ENCODE measurements at regions not wholly inside any gene's neighbourhood (a gene's known extent, or its start where the extent isn't known, plus 50 kb on each side); places are given as distances from the start of the nearest gene placed in this dataset.
"Not testable (repeated sequence)": the region's sequence is repeated elsewhere in the genome, so short reads cannot be mapped to it uniquely, and the experiment has no call there.

DNA sequence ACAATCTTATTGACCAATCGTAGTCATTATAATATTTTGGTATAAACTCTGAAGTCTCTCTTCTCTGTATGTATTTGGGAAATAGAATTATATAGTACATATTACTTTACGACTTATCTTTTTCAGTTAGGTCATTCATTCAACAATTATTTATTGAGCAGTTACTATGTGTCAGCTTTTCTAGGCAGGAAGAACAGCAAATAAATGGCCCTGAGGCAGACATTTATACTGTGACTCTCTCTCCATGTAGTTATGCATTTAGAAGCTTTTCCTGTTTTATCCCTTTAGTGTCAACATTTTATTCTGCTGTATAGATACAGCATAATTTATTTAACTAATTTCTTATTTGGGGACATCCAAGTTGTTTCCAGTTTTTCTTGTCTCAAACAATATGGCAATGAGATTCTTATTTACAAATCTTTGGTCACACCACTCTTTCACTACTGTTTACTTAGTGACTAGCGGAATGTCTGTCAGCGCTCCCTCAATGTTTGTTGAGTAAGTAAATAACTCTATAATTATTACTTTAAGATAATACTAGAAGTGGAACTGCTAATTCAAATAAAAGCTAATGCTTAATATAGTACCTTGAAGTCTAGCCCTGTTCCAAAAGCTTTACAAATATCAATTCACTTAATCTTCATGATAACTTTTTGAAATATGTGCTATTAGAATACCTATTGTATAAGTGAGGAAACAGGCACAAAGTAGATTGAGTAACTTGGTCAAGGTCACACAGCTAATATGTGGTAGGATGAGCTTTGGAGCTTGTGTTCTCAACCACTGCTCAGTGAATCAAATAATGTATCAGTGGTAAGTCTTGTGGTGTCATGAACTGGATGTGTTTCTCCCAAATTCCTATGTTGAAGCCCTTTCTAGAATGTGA is 465.6 kb downstream of the SIPA1L2 start:
- H3K4me3 ChIP-seq (ENCODE audit: low read length): no peak overlapping the region
- Mint-ChIP-seq H3K27me3 (no peaks in the 10 kb centered on the region), H3K4me1 (ENCODE audit: low read depth) (no peaks in the 10 kb centered on the region), H3K4me3 (no peak overlapping the region), H3K27ac (no peak overlapping the region), H3K9me3 (no peaks in the 10 kb centered on the region), H3K36me3 (ENCODE audit: low read depth) (no peaks in the 10 kb centered on the region)
- H3K27ac ChIP-seq (ENCODE audit: low read depth in 1 of 2, low read length in 2 of 2): no peak overlapping the region
- no peaks in the 10 kb centered on the region for H3K9me3 ChIP-seq (ENCODE audit: control insufficient read depth in 1 of 2, insufficient read depth in 1 of 2, low read length in 2 of 2)
- no peak for ATAC-seq (ENCODE audit: poor library complexity)
- no peaks in the 10 kb centered on the region for H3K36me3 ChIP-seq (ENCODE audit: insufficient read depth, low read length)
- TF ChIP-seq, protein P1, sequence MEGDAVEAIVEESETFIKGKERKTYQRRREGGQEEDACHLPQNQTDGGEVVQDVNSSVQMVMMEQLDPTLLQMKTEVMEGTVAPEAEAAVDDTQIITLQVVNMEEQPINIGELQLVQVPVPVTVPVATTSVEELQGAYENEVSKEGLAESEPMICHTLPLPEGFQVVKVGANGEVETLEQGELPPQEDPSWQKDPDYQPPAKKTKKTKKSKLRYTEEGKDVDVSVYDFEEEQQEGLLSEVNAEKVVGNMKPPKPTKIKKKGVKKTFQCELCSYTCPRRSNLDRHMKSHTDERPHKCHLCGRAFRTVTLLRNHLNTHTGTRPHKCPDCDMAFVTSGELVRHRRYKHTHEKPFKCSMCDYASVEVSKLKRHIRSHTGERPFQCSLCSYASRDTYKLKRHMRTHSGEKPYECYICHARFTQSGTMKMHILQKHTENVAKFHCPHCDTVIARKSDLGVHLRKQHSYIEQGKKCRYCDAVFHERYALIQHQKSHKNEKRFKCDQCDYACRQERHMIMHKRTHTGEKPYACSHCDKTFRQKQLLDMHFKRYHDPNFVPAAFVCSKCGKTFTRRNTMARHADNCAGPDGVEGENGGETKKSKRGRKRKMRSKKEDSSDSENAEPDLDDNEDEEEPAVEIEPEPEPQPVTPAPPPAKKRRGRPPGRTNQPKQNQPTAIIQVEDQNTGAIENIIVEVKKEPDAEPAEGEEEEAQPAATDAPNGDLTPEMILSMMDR (IDR thresholded peaks at IDR 0.05): no peak
- ChIA-PET POLR2A (no interaction called here), CTCF (no interaction called here)
- H3K4me1 ChIP-seq (ENCODE audit: insufficient read depth, low read length): no peaks in the 10 kb centered on the region
- intact Hi-C loops (cut with DNase I, micrococcal nuclease): no loop called here
- no peak for DNase-seq
- H3K27me3 ChIP-seq (ENCODE audit: control insufficient read depth in 1 of 2, insufficient read depth in 2 of 2, low read length in 2 of 2): no peaks in the 10 kb centered on the region

- TF ChIP-seq, protein P1 (IDR thresholded peaks at IDR 0.05): no peak
- Mint-ChIP-seq H3K9me3 (no peaks in the 10 kb centered on the region), H3K36me3 (ENCODE audit: low read depth) (no peaks in the 10 kb centered on the region), H3K4me1 (ENCODE audit: low read depth) (no peaks in the 10 kb centered on the region), H3K4me3 (no peak overlapping the region), H3K27ac (no peak overlapping the region), H3K27me3 (no peaks in the 10 kb centered on the region)
- intact Hi-C loops (cut with DNase I, micrococcal nuclease): no loop called here
- Histone ChIP-seq H3K27ac (ENCODE audit: low read depth in 1 of 2, low read length in 2 of 2) (no peak overlapping the region), H3K36me3 (ENCODE audit: insufficient read depth, low read length) (no peaks in the 10 kb centered on the region), H3K9me3 (ENCODE audit: control insufficient read depth in 1 of 2, insufficient read depth in 1 of 2, low read length in 2 of 2) (no peaks in the 10 kb centered on the region), H3K27me3 (ENCODE audit: control insufficient read depth in 1 of 2, insufficient read depth in 2 of 2, low read length in 2 of 2) (no peaks in the 10 kb centered on the region), H3K4me3 (ENCODE audit: low read length) (no peak overlapping the region), H3K4me1 (ENCODE audit: insufficient read depth, low read length) (no peaks in the 10 kb centered on the region)
- ATAC-seq (ENCODE audit: poor library complexity) (no peak), DNase-seq (no peak)
- ChIA-PET CTCF (no interaction called here), POLR2A (no interaction called here)
Measured at GRCh38 chr1:232163533-232163932, 466.4 kb downstream of the SIPA1L2 start.

DNA sequence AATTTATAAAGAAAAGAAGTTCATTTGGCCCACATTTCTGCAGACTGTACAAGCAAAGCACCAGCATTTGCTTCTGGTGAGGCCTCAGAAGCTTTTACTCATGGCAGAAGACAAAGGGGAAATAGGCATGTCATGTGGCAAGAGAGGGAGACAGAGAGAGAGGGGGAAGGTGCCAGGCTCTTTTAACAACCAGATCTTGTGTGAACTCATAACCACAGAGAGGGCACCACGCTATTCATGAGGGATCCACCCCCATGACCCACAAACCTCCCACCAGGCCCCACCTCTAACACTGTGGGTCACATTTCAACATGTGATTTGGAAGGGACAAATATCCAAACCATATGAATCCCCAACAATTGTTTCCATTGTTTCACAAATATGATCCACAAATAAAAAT is 467.9 kb downstream of the SIPA1L2 start:
- H3K4me1 Mint-ChIP-seq (ENCODE audit: low read depth): no peaks in the 10 kb centered on the region
- H3K27me3 ChIP-seq (ENCODE audit: control insufficient read depth in 1 of 2, insufficient read depth in 2 of 2, low read length in 2 of 2): no peaks in the 10 kb centered on the region
- no peak overlapping the region for H3K4me3 Mint-ChIP-seq
- no peak overlapping the region for H3K27ac Mint-ChIP-seq
- no peaks in the 10 kb centered on the region for H3K27me3 Mint-ChIP-seq
- no peak overlapping the region for H3K27ac ChIP-seq (ENCODE audit: low read depth in 1 of 2, low read length in 2 of 2)
- H3K4me1 ChIP-seq (ENCODE audit: insufficient read depth, low read length): no peaks in the 10 kb centered on the region
- no peaks in the 10 kb centered on the region for H3K36me3 ChIP-seq (ENCODE audit: insufficient read depth, low read length)
- no peaks in the 10 kb centered on the region for H3K36me3 Mint-ChIP-seq (ENCODE audit: low read depth)
- POLR2A ChIA-PET: no interaction called here
- TF ChIP-seq, protein P1 (IDR thresholded peaks at IDR 0.05): no peak
- ATAC-seq (ENCODE audit: poor library complexity) (no peak), DNase-seq (no peak)
- peaks cover 0 to 2% of the 10 kb centered on the region in 2 experiments for H3K9me3 ChIP-seq (ENCODE audit: control insufficient read depth in 1 of 2, insufficient read depth in 1 of 2, low read length in 2 of 2)
- no peak overlapping the region for H3K4me3 ChIP-seq (ENCODE audit: low read length)
- intact Hi-C loops (cut with DNase I, micrococcal nuclease): no loop called here
- CTCF ChIA-PET: interaction anchor here (0.6 kb wide), 1 partner anchor 136 kb away, joined by 3 read pairs; no protein-coding TSS in a partner anchor
- H3K9me3 Mint-ChIP-seq: no peaks in the 10 kb centered on the region

- H3K9me3 ChIP-seq (ENCODE audit: control insufficient read depth in 1 of 2, insufficient read depth in 1 of 2, low read length in 2 of 2); POLR2A ChIA-PET; DNase-seq; H3K4me3 ChIP-seq (ENCODE audit: low read length); H3K4me1 Mint-ChIP-seq (ENCODE audit: low read depth); H3K4me3 Mint-ChIP-seq; H3K27ac ChIP-seq (ENCODE audit: low read depth in 1 of 2, low read length in 2 of 2); H3K27ac Mint-ChIP-seq; H3K36me3 Mint-ChIP-seq (ENCODE audit: low read depth); H3K27me3 Mint-ChIP-seq; H3K36me3 ChIP-seq (ENCODE audit: insufficient read depth, low read length); H3K27me3 ChIP-seq (ENCODE audit: control insufficient read depth in 1 of 2, insufficient read depth in 2 of 2, low read length in 2 of 2); CTCF ChIA-PET; ATAC-seq (ENCODE audit: poor library complexity); intact Hi-C loops (cut with DNase I, micrococcal nuclease); H3K9me3 Mint-ChIP-seq; H3K4me1 ChIP-seq (ENCODE audit: insufficient read depth, low read length): not testable (repeated sequence)
Measured at GRCh38 chr1:232158558-232158957, 471.4 kb downstream of the SIPA1L2 start.

DNA sequence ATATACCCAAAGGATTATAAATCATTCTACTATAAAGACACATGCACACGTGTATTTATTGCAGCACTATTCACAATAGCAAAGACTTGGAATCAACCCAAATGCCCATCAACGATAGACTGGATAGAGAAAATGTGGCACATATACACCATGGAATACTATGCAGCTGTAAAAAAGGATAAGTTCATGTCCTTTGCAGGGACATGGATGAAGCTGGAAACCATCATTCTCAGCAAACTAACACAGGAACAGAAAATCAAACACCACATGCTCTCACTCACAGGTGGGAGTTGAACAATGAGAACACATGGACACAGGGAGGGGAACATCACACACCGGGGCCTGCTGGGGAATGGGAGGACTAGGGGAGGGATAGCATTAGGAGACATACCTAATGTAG is 473.9 kb downstream of the SIPA1L2 start:
- CTCF ChIA-PET; H3K36me3 Mint-ChIP-seq (ENCODE audit: low read depth); H3K4me1 Mint-ChIP-seq (ENCODE audit: low read depth); H3K4me1 ChIP-seq (ENCODE audit: insufficient read depth, low read length); H3K27ac ChIP-seq (ENCODE audit: low read depth in 1 of 2, low read length in 2 of 2); H3K4me3 ChIP-seq (ENCODE audit: low read length); H3K9me3 Mint-ChIP-seq; H3K9me3 ChIP-seq (ENCODE audit: control insufficient read depth in 1 of 2, insufficient read depth in 1 of 2, low read length in 2 of 2); H3K27ac Mint-ChIP-seq; H3K27me3 Mint-ChIP-seq; ATAC-seq (ENCODE audit: poor library complexity); H3K27me3 ChIP-seq (ENCODE audit: control insufficient read depth in 1 of 2, insufficient read depth in 2 of 2, low read length in 2 of 2); DNase-seq; intact Hi-C loops (cut with DNase I, micrococcal nuclease); H3K4me3 Mint-ChIP-seq; POLR2A ChIA-PET; H3K36me3 ChIP-seq (ENCODE audit: insufficient read depth, low read length): not testable (repeated sequence)
